Nephron (organoid): ENCODE measurements at regions not wholly inside any gene's neighbourhood (a gene's known extent, or its start where the extent isn't known, plus 50 kb on each side); places are given as distances from the start of the nearest gene placed in this dataset.

ENCODE experiments used
- H3K27ac Mint-ChIP-seq, 3 experiments: 2 replicates each; pipeline ENCODE4 v1.8.0; 2020; ENCODE audit warnings: mixed read lengths in 3 of 3, mild to moderate bottlenecking in 2 of 3, moderate library complexity in 1 of 3
- H3K27me3 Mint-ChIP-seq: 2 replicates; pipeline ENCODE4 v1.8.0; 2021; ENCODE audit warnings: low read depth, mild to moderate bottlenecking, moderate library complexity, mixed read lengths
- H3K36me3 Mint-ChIP-seq: 2 replicates; pipeline ENCODE4 v1.8.0; 2020; ENCODE audit warnings: low read depth, mixed read lengths
- H3K4me1 Mint-ChIP-seq: 2 replicates; pipeline ENCODE4 v1.8.0; 2020; ENCODE audit warnings: mixed read lengths
- H3K4me3 Mint-ChIP-seq, 3 experiments: 2 replicates each; pipeline ENCODE4 v1.8.0; 2020; ENCODE audit warnings: mild to moderate bottlenecking in 3 of 3, mixed read lengths in 3 of 3, moderate library complexity in 2 of 3
- H3K9me3 Mint-ChIP-seq: 2 replicates; pipeline ENCODE4 v1.8.0; 2020; ENCODE audit warnings: mixed read lengths
- CTCF ChIP-seq, 3 experiments: fragments of 200-600 bp; sonication (generic); IDR thresholded peaks; one replicate each; pipeline ENCODE4 v1.5.0; 2021; ENCODE audit warnings: antibody characterized with exemption in 3 of 3; ENCODE audit not compliant: unreplicated experiment in 3 of 3

GRCh38 chr19:28153123-28153522 lies 1059.8 kb downstream of the UQCRFS1 start:
- Mint-ChIP-seq H3K4me1 (peaks cover 14% of the 10 kb centered on the region), H3K27me3 (no peaks in the 10 kb centered on the region), H3K4me3 (no peak overlapping the region), H3K27ac (no peak overlapping the region), H3K9me3 (peaks cover 2% of the 10 kb centered on the region), H3K36me3 (no peaks in the 10 kb centered on the region)
- no peak for TF ChIP-seq CTCF (IDR thresholded peaks at IDR 0.05; ENCODE audit: unreplicated experiment in 3 of 3)

GRCh38 chr19:28152195-28152594 lies 1060.8 kb downstream of the UQCRFS1 start:
- H3K36me3 Mint-ChIP-seq = no peaks in the 10 kb centered on the region
- H3K9me3 Mint-ChIP-seq = no peaks in the 10 kb centered on the region
- no peak for TF ChIP-seq CTCF (IDR thresholded peaks at IDR 0.05; ENCODE audit: unreplicated experiment in 3 of 3)
- peaks cover 14% of the 10 kb centered on the region for H3K4me1 Mint-ChIP-seq
- H3K4me3 Mint-ChIP-seq = no peak overlapping the region
- H3K27me3 Mint-ChIP-seq = no peaks in the 10 kb centered on the region
- no peak overlapping the region for H3K27ac Mint-ChIP-seq

GRCh38 chr19:28150129-28150528 lies 1062.8 kb downstream of the UQCRFS1 start:
- Mint-ChIP-seq H3K27me3 (no peaks in the 10 kb centered on the region), H3K36me3 (no peaks in the 10 kb centered on the region), H3K4me3 (no peak overlapping the region), H3K27ac (no peak overlapping the region), H3K4me1 (peaks cover 7% of the 10 kb centered on the region), H3K9me3 (no peaks in the 10 kb centered on the region)
- no peak for TF ChIP-seq CTCF (IDR thresholded peaks at IDR 0.05; ENCODE audit: unreplicated experiment in 3 of 3)

- H3K9me3 Mint-ChIP-seq = no peaks in the 10 kb centered on the region
- TF ChIP-seq CTCF (IDR thresholded peaks at IDR 0.05; ENCODE audit: unreplicated experiment in 3 of 3) = no peak
- H3K27me3 Mint-ChIP-seq = no peaks in the 10 kb centered on the region
- H3K36me3 Mint-ChIP-seq = no peaks in the 10 kb centered on the region
- H3K4me3 Mint-ChIP-seq = no peak overlapping the region
- H3K4me1 Mint-ChIP-seq = peaks cover 5% of the 10 kb centered on the region
- no peak overlapping the region for H3K27ac Mint-ChIP-seq
These were observed 1064.4 kb downstream of the UQCRFS1 start for GRCh38 chr19:28148554-28148953.

GRCh38 chr19:28142258-28142657 lies 1070.7 kb downstream of the UQCRFS1 start:
- H3K4me1 Mint-ChIP-seq = no peaks in the 10 kb centered on the region
- peaks cover 4% of the 10 kb centered on the region for H3K36me3 Mint-ChIP-seq
- H3K9me3 Mint-ChIP-seq = peaks cover 4% of the 10 kb centered on the region
- H3K27me3 Mint-ChIP-seq = peaks cover 5% of the 10 kb centered on the region
- no peak overlapping the region for H3K4me3 Mint-ChIP-seq
- H3K27ac Mint-ChIP-seq = no peak overlapping the region
- TF ChIP-seq CTCF (IDR thresholded peaks at IDR 0.05; ENCODE audit: unreplicated experiment in 3 of 3) = no peak

GRCh38 chr19:28140201-28140600 lies 1072.8 kb downstream of the UQCRFS1 start:
- peaks cover 4% of the 10 kb centered on the region for H3K36me3 Mint-ChIP-seq
- no peak overlapping the region for H3K4me3 Mint-ChIP-seq
- H3K4me1 Mint-ChIP-seq = no peaks in the 10 kb centered on the region
- H3K27me3 Mint-ChIP-seq = peaks cover 8% of the 10 kb centered on the region
- H3K9me3 Mint-ChIP-seq = peaks cover 4% of the 10 kb centered on the region
- TF ChIP-seq CTCF (IDR thresholded peaks at IDR 0.05; ENCODE audit: unreplicated experiment in 3 of 3) = no peak
- no peak overlapping the region for H3K27ac Mint-ChIP-seq
